H1 (cell line): ENCODE measurements at regions not wholly inside any gene's neighbourhood (a gene's known extent, or its start where the extent isn't known, plus 50 kb on each side); places are given as distances from the start of the nearest gene placed in this dataset.

ENCODE experiments used
- CTCF ChIA-PET: fragments of 300-600 bp; sonication (Branson Sonifier 250); formaldehyde crosslinking; loops from one replicate; lab custom pipeline; 2021; ENCODE audit not compliant: partially characterized antibody; lab: Charles Lee
- POLR2A ChIA-PET: fragments of 300-600 bp; sonication (Branson Sonifier 250); formaldehyde crosslinking; loops from one replicate; lab custom pipeline; 2021; ENCODE audit warnings: inconsistent platforms; ENCODE audit not compliant: partially characterized antibody; lab: Charles Lee
- DNase-seq, 2 experiments: peaks; one replicate each; pipeline versions ENCODE4 v3.0.0 to v3.0.0-alpha.2; 2010 to 2022; ENCODE audit warnings: low spot score in 2 of 2, low read depth in 1 of 2, mixed read lengths in 1 of 2
- FAIRE-seq: peaks from 2 replicates; lab custom pipeline; 2011; peaks lifted over from hg19 to GRCh38; lab: Jason Lieb, UNC
- H2AFZ ChIP-seq: 2 replicates; pipeline ENCODE4 v1.8.1; 2012; ENCODE audit warnings: low read length, inconsistent platforms
- H2AK5ac ChIP-seq: 2 replicates; pipeline ENCODE4 v1.6.1; 2013; ENCODE audit warnings: low read depth, low read length
- H2BK120ac ChIP-seq: replicated peaks from 2 replicates; pipeline ENCODE3; 2013; ENCODE audit warnings: low read depth, low read length, inconsistent platforms
- H2BK12ac ChIP-seq: 2 replicates; pipeline ENCODE4 v1.6.1; 2013; ENCODE audit warnings: low read depth, low read length
- H2BK15ac ChIP-seq: 2 replicates; pipeline ENCODE4 v1.6.1; 2013; ENCODE audit warnings: low read length
- H2BK20ac ChIP-seq: 2 replicates; pipeline ENCODE4 v1.6.1; 2013; ENCODE audit warnings: low read length
- H2BK5ac ChIP-seq: 2 replicates; pipeline ENCODE4 v1.6.1; 2013; ENCODE audit warnings: low read depth, low read length
- H3K14ac ChIP-seq: 2 replicates; pipeline ENCODE4 v1.6.1; 2013; ENCODE audit warnings: inconsistent platforms; ENCODE audit not compliant: insufficient read length
- H3K18ac ChIP-seq: 2 replicates; pipeline ENCODE4 v1.6.1; 2013; ENCODE audit warnings: low read length; ENCODE audit errors: extremely low read depth
- H3K23ac ChIP-seq: 2 replicates; pipeline ENCODE4 v1.6.1; 2013; ENCODE audit warnings: inconsistent platforms; ENCODE audit not compliant: insufficient read length
- H3K23me2 ChIP-seq: 2 replicates; pipeline ENCODE4 v1.6.1; 2013; ENCODE audit warnings: low read depth, low read length
- H3K27ac ChIP-seq: 2 replicates; pipeline ENCODE4 v1.6.1; 2011; ENCODE audit warnings: low read depth, low read length, inconsistent platforms
- H3K27me3 ChIP-seq, 4 experiments: replicated peaks in 1 of 4; 1 replicate in 1 of 4; 2 replicates in 3 of 4; pipeline versions ENCODE4 v1.6.1 to v1.8.1; 2011 to 2013; ENCODE audit warnings: low read length in 3 of 4, mild to moderate bottlenecking in 3 of 4, inconsistent platforms in 2 of 4, mixed read lengths in 2 of 4, moderate library complexity in 1 of 4; ENCODE audit not compliant: control insufficient read depth in 3 of 4, insufficient read depth in 3 of 4; ENCODE audit errors: extremely low read depth in 1 of 4
- H3K36me3 ChIP-seq, 4 experiments: 2 replicates each; pipeline versions ENCODE4 v1.6.1 to v1.8.1; 2011 to 2013; ENCODE audit warnings: mild to moderate bottlenecking in 4 of 4, low read length in 3 of 4, moderate library complexity in 2 of 4, control low read depth in 1 of 4, inconsistent platforms in 1 of 4; ENCODE audit not compliant: insufficient read depth in 4 of 4, control insufficient read depth in 2 of 4
- H3K4ac ChIP-seq: replicated peaks from 2 replicates; pipeline ENCODE3; 2013; ENCODE audit warnings: low read length, low read depth, mixed read lengths, inconsistent platforms; ENCODE audit not compliant: insufficient read length
- H3K4me1 ChIP-seq, 4 experiments: replicated peaks in 1 of 4; 1 replicate in 1 of 4; 2 replicates in 3 of 4; pipeline versions ENCODE4 v1.6.1 to v1.8.1; 2011 to 2013; ENCODE audit warnings: low read length in 3 of 4, inconsistent platforms in 2 of 4, mixed read lengths in 1 of 4; ENCODE audit not compliant: insufficient read depth in 4 of 4, control insufficient read depth in 3 of 4
- H3K4me2 ChIP-seq, 2 experiments: 2 replicates each; pipeline versions ENCODE4 v1.6.1 to v1.8.1; 2011 to 2013; ENCODE audit warnings: low read depth in 2 of 2, low read length in 2 of 2, control low read depth in 1 of 2, inconsistent platforms in 1 of 2, mild to moderate bottlenecking in 1 of 2; ENCODE audit not compliant: insufficient read depth in 1 of 2
- H3K4me3 ChIP-seq, 4 experiments: fragments of 200-600, 300-600 bp in 1 of 4; sonication (generic), shearing (Covaris generic), sonication (Bioruptor Twin) in 1 of 4; 2 replicates each; pipeline versions ENCODE4 v1.5.1 to v1.8.1; 2011 to 2016; ENCODE audit warnings: low read length in 4 of 4, low read depth in 3 of 4, control low read depth in 2 of 4, inconsistent platforms in 2 of 4, mild to moderate bottlenecking in 2 of 4, mixed read lengths in 1 of 4, moderate library complexity in 1 of 4; ENCODE audit not compliant: insufficient read depth in 2 of 4; ENCODE audit errors: extremely low read depth in 1 of 4
- H3K56ac ChIP-seq: replicated peaks from 2 replicates; pipeline ENCODE3; 2013; ENCODE audit warnings: low read depth, mild to moderate bottlenecking, mixed read lengths, low read length, inconsistent platforms; ENCODE audit not compliant: insufficient read length
- H3K79me1 ChIP-seq: 2 replicates; pipeline ENCODE4 v1.6.1; 2013; ENCODE audit warnings: low read depth, low read length, control low read depth
- H3K79me2 ChIP-seq, 2 experiments: 2 replicates each; pipeline versions ENCODE4 v1.6.1 to v1.8.1; 2012 to 2013; ENCODE audit warnings: low read length in 2 of 2, mild to moderate bottlenecking in 2 of 2, inconsistent platforms in 1 of 2; ENCODE audit not compliant: insufficient read depth in 2 of 2, control insufficient read depth in 1 of 2
- H3K9ac ChIP-seq, 4 experiments: replicated peaks in 1 of 4; 1 replicate in 1 of 4; 2 replicates in 3 of 4; pipeline versions ENCODE4 v1.6.1 to v1.8.1; 2011 to 2013; ENCODE audit warnings: low read depth in 3 of 4, low read length in 3 of 4, control low read depth in 2 of 4, mild to moderate bottlenecking in 2 of 4, moderate library complexity in 2 of 4, inconsistent platforms in 1 of 4; ENCODE audit errors: extremely low read depth in 1 of 4
- H3K9me3 ChIP-seq, 2 experiments: 2 replicates each; pipeline versions ENCODE4 v1.6.1 to v1.8.1; 2012 to 2013; ENCODE audit warnings: mild to moderate bottlenecking in 2 of 2, moderate library complexity in 2 of 2, control low read depth in 1 of 2, inconsistent platforms in 1 of 2, low read depth in 1 of 2, low read length in 1 of 2, mixed read lengths in 1 of 2; ENCODE audit not compliant: insufficient read depth in 2 of 2
- H4K20me1 ChIP-seq, 2 experiments: replicated peaks in 1 of 2; 2 replicates each; pipeline versions ENCODE3 to v1.8.1; 2011 to 2013; ENCODE audit warnings: inconsistent platforms in 2 of 2, low read length in 2 of 2, mild to moderate bottlenecking in 1 of 2; ENCODE audit not compliant: insufficient read depth in 2 of 2, control insufficient read depth in 1 of 2
- H4K5ac ChIP-seq: 2 replicates; pipeline ENCODE4 v1.6.1; 2013; ENCODE audit warnings: low read length, low read depth, mixed read lengths, inconsistent platforms; ENCODE audit not compliant: insufficient read length
- H4K8ac ChIP-seq: 2 replicates; pipeline ENCODE4 v1.8.0; 2013; ENCODE audit warnings: mild to moderate bottlenecking, moderate library complexity, low read length, inconsistent platforms; ENCODE audit not compliant: insufficient read depth; ENCODE audit errors: extremely low read depth
- H4K91ac ChIP-seq: replicated peaks from 2 replicates; pipeline ENCODE3; 2013; ENCODE audit warnings: low read length, mixed read lengths, inconsistent platforms; ENCODE audit not compliant: insufficient read length
- ATF3 ChIP-seq: IDR thresholded peaks from 2 replicates; pipeline ENCODE4 v1.6.1; 2011; ENCODE audit warnings: low read depth, mild to moderate bottlenecking, low read length; ENCODE audit not compliant: insufficient read depth
- BACH1 ChIP-seq: IDR thresholded peaks from 2 replicates; pipeline ENCODE4 v1.6.1; 2012; ENCODE audit warnings: low read length, improper control_type of control experiment
- EGR1 ChIP-seq: IDR thresholded peaks from 2 replicates; pipeline ENCODE4 v1.6.1; 2011; ENCODE audit warnings: low read depth, low read length, borderline replicate concordance
- GTF2F1 ChIP-seq: IDR thresholded peaks from 2 replicates; pipeline ENCODE4 v1.6.1; 2012; ENCODE audit warnings: low read depth, low read length, improper control_type of control experiment, borderline replicate concordance
- JUN ChIP-seq: IDR thresholded peaks from 2 replicates; pipeline ENCODE4 v1.6.1; 2011; ENCODE audit warnings: low read depth, mild to moderate bottlenecking, improper control_type of control experiment, low read length
- JUND ChIP-seq: IDR thresholded peaks from 2 replicates; pipeline ENCODE4 v1.6.1; 2011; ENCODE audit warnings: mild to moderate bottlenecking, improper control_type of control experiment, low read length
- POLR2A ChIP-seq, 2 experiments: IDR thresholded peaks; 1 replicate in 1 of 2; 2 replicates in 1 of 2; pipeline ENCODE4 v1.6.1; 2011; ENCODE audit warnings: low read depth in 2 of 2, low read length in 2 of 2, mild to moderate bottlenecking in 2 of 2; ENCODE audit errors: control extremely low read depth in 1 of 2
- RFX5 ChIP-seq: IDR thresholded peaks from 2 replicates; pipeline ENCODE4 v1.6.1; 2011; ENCODE audit warnings: low read depth, low read length, improper control_type of control experiment, borderline replicate concordance
- WGBS, 2 experiments: shearing (Covaris generic) in 1 of 2; methylation state at CpG; one replicate each; pipeline versions ENCODE4 v1.1.6 to v1.1.7; 2013 to 2015; ENCODE audit warnings: low lambda C conversion rate in 2 of 2, mixed read lengths in 2 of 2, inconsistent platforms in 1 of 2, low coverage in 1 of 2, missing lambda C conversion rate in 1 of 2; ENCODE audit not compliant: insufficient replicate concordance in 2 of 2, insufficient coverage in 1 of 2, insufficient read length in 1 of 2; ENCODE audit errors: extremely low coverage in 1 of 2, missing lambda C conversion rate in 1 of 2; 5-methylcytosine and 5-hydroxymethylcytosine counted together

- H3K23me2 ChIP-seq, result no peaks in the 10 kb centered on the region
- no peak overlapping the region for H2BK12ac ChIP-seq
- no peak for DNase-seq
- H3K36me3 ChIP-seq, result no peaks in the 10 kb centered on the region
- H4K5ac ChIP-seq, result no peak overlapping the region
- H3K27me3 ChIP-seq, result peaks cover 5 to 23% (median 15%) of the 10 kb centered on the region in 4 experiments
- WGBS, 2 experiments, result 90% methylated on average over 3 of the region's 3 CpGs; no CpG with 5 or more reads in 1 of the 2 experiments
- H2AK5ac ChIP-seq, result no peak overlapping the region
- no peak overlapping the region for H2AFZ ChIP-seq
- H3K56ac ChIP-seq, result no peak overlapping the region
- ChIA-PET CTCF (interaction anchor here (0.6 to 3.5 kb wide), 3 partner anchors 14 to 19 kb away, joined by 3 to 29 read pairs (median 3); no protein-coding TSS in a partner anchor), POLR2A (no interaction called here)
- no peaks in the 10 kb centered on the region for H4K20me1 ChIP-seq
- TF ChIP-seq BACH1, result no peak
- TF ChIP-seq JUN, result no peak
- no peak for TF ChIP-seq RFX5
- no peak for TF ChIP-seq POLR2A (IDR thresholded peaks at IDR 0.05; ENCODE audit: control extremely low read depth in 1 of 2, low read depth in 2 of 2, low read length in 2 of 2)
- TF ChIP-seq ATF3, result no peak
- TF ChIP-seq EGR1, result no peak
- TF ChIP-seq GTF2F1, result no peak
- TF ChIP-seq JUND, result no peak
- no peak overlapping the region for H3K18ac ChIP-seq
- no peak overlapping the region for H3K4ac ChIP-seq
- no peaks in the 10 kb centered on the region for H3K79me2 ChIP-seq
- H3K14ac ChIP-seq, result no peak overlapping the region
- H3K23ac ChIP-seq, result no peak overlapping the region
- H2BK5ac ChIP-seq, result no peak overlapping the region
- no peak overlapping the region for H2BK120ac ChIP-seq
- H3K4me2 ChIP-seq, result no peak overlapping the region
- H3K9ac ChIP-seq, result no peak overlapping the region
- no peaks in the 10 kb centered on the region for H3K79me1 ChIP-seq
- no peak overlapping the region for H4K91ac ChIP-seq
- no peak overlapping the region for H2BK15ac ChIP-seq
- FAIRE-seq, result no peak
- H2BK20ac ChIP-seq, result no peak overlapping the region
- H3K27ac ChIP-seq, result no peak overlapping the region
- H4K8ac ChIP-seq, result no peak overlapping the region
- peaks cover 3 to 5% (median 4%) of the 10 kb centered on the region in 4 experiments; a peak in 6 of 7 replicates for H3K4me1 ChIP-seq
- no peaks in the 10 kb centered on the region for H3K9me3 ChIP-seq
- no peak overlapping the region for H3K4me3 ChIP-seq
These were observed 452.1 kb upstream of the ASIC2 start for GRCh38 chr17:33745047-33745760.
